HG03060 (cell line): ENCODE measurements at regions not wholly inside any gene's neighbourhood (a gene's known extent, or its start where the extent isn't known, plus 50 kb on each side); places are given as distances from the start of the nearest gene placed in this dataset.

Experiments
- ATAC-seq: cut with Tn5 transposase; IDR thresholded peaks from one replicate; pipeline ENCODE4 v1.9.1; 2021; ENCODE audit warnings: low read depth, moderate number of reproducible peaks; ENCODE audit not compliant: unreplicated experiment

DNA sequence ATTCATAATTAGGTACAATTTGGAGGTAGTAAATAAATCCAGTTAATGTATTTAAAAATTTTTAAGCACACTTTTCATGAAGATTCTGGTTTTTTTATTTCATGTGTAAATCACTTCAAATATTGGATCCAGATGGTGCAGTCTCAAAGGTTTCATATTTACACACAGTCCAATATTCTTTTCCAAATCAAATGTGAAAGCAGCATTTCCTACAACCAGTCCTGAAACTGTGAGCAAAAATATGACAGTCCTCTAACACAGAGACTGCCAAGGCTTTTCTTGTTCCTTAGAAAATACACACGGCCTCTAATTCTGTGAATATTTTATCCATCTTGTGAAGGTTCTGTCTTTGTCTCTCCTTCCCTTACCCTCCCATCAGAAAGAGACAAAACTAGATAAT, 645.9 kb downstream of the ARL4A start:
- ATAC-seq, result no peak

GRCh38 chr7:13336227-13336626, 648.8 kb downstream of the ARL4A start:
- no peak for ATAC-seq

DNA sequence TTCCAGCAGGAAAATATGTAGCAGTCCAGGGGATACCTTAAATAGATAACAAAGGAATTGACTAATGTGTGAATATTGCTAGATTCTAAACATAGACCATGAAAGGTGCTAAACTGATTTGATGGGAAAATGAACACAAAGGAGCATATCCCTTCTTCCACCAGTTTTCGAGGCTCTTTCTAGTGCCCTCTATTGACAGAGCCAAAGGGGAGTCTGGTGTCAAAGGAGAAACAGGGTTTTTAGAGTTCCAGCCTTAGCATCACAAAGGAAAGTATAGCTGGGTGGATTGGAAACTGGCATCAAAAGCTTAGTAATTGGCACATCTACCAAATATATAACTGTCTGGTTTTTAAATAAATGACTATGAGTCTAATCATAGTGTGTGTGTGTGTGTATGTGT, 636.8 kb downstream of the ETV1 start:
- ATAC-seq, result no peak

DNA sequence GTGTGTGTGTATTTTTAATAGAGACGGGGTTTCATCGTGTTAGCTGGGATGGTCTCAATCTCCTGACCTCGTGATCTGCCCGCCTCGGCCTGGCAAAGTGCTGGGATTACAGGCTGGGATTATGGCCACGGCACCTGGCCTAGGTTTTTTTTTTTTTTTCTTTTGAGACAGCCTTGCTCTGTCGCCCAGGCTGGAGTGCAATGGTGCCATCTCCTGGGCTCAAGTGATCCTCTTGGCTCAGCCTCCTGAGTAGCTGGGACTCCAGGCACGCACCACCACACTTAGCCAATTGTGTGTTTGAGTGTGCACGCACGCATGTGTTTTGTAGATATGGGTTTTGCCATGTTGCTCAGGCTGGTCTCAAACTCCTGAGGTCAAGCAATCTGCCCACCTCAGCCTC, 629.8 kb downstream of the ETV1 start:
- no peak for ATAC-seq

GRCh38 chr7:13386741-13387140, 602.7 kb downstream of the ETV1 start:
- no peak for ATAC-seq

- ATAC-seq, result no peak
Observed at GRCh38 chr7:13407911-13408310, 581.6 kb downstream of the ETV1 start.

DNA sequence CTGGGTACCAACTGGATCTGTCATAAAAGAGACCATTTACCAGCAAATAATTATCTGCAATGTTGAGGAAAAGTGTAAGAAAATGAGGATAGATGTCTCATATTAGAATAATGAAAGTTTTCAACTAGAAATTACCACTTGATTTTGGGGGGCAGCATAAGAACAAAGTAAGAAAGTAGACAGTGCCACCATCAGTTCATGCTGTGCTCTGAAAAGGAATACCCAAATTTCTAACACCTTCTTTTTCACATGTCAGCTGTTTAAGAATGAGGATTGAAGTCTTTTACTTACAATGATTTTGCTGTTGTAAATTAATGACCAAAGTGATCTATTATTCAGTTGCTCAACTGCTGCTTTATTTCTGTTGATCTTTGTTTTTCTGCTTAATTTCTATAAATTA, 578.3 kb downstream of the ETV1 start:
- no peak for ATAC-seq

GRCh38 chr7:13411636-13412035, 577.8 kb downstream of the ETV1 start:
- no peak for ATAC-seq

- ATAC-seq, result no peak
Observed at GRCh38 chr7:13414181-13414580, 575.3 kb downstream of the ETV1 start.

DNA sequence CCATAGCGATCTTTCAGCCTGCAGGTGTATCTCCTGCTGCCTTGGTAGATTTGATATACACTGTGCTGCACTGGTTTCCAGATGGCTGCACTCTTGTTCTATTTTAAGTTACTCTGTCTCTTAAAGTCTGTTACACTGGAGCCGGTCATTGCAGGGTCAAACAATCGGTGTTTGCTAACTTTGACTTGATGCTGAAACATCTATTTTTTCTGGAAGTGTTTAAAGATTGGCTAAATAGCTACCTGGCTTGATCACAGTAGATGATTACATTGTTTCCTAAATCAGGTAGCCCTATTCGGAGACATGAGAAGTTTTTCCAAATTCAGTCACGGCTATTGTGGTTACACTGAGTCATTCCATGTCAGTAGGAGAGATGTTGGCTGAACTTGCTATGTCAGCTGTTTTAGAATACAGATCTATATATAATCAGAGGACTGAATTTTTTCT, 574.8 kb downstream of the ETV1 start:
- ATAC-seq, result no peak

- ATAC-seq, result no peak
Observed at GRCh38 chr7:13416071-13416470, 573.4 kb downstream of the ETV1 start.

DNA sequence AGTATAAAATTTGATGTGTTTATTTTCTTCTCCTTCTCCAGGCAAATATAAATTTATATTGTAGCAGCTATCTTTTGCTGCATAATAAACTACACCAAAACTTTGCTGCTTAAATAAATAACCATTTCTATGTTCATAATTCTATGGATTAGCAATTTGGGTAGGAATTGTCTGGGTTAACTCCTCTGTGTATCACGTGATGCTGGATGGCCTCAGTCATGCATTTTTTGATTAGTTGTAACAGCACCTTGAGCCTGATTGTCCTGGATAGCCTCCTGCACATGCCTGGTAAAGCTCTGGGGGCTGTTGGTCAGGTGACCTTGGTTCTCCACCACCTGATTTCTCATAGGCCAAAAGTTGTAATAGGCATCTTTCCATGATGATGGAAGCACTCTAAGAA, 572.9 kb downstream of the ETV1 start:
- ATAC-seq, result no peak

- ATAC-seq, result no peak
Observed at GRCh38 chr7:13420726-13421125, 568.7 kb downstream of the ETV1 start.

DNA sequence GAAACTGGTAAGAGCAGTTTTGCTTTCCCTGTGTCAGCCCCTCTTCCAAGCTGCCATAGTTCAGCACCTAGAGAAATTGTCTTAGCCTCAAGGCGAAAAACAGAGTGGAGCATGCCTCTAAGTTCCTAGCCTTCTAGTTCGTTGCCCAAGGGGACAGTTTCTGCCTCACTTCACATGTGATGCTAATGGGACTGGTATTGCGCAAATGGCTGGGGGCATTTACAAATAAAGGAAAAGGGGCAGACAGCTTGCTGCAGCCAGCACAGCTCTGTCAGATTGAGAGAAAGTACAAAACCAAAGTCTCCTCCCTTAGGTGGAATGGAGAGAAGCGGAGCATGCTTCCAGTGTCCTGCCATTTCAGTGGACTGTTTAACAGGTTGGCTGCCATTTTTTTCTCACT, 567.7 kb downstream of the ETV1 start:
- no peak for ATAC-seq

- no peak for ATAC-seq
Observed at GRCh38 chr7:13433946-13434345, 555.5 kb downstream of the ETV1 start.

DNA sequence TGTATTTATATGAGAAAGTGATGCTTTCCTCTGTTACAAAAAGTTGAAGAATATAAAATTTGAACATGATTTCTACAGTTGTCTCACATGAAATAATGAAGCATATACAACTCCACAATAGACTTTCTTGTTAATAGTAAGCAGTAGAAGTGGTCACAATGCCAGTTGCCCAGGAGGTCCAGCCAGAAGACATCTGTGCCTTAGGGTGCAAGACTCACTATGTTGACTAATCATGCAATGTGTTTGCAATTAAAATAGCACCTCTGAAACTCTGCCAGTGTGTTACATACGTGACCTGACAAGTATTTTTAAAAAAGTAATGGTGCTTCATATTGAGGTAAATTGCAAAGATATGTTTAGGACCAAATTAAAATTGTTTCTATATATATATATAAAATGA, 547.2 kb downstream of the ETV1 start:
- ATAC-seq, result no peak

DNA sequence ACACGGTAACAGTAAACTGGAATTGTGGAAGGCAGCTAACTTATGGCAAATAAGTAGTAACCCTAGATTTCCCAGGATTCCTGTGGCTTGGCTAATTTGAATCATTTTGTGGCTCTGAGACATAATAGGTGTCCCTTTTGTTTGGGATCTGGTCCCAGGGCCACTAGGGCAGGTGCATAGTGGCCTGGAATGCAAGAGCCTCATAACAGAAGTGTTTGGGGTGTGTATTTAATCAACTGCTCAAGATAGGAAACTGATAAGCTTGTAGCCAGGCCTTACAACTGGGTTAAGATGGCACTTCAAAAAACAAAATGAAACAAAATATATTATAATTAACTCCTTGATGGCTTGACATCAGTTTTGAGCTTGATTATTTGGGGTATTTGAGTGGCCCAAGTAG, 541.8 kb downstream of the ETV1 start:
- no peak for ATAC-seq

- no peak for ATAC-seq
Observed at GRCh38 chr7:13448243-13448642, 541.2 kb downstream of the ETV1 start.

- ATAC-seq, result no peak
Observed at GRCh38 chr7:13449460-13449859, 540.0 kb downstream of the ETV1 start.

GRCh38 chr7:13454916-13455592, 534.4 kb downstream of the ETV1 start:
- ATAC-seq, result no peak

DNA sequence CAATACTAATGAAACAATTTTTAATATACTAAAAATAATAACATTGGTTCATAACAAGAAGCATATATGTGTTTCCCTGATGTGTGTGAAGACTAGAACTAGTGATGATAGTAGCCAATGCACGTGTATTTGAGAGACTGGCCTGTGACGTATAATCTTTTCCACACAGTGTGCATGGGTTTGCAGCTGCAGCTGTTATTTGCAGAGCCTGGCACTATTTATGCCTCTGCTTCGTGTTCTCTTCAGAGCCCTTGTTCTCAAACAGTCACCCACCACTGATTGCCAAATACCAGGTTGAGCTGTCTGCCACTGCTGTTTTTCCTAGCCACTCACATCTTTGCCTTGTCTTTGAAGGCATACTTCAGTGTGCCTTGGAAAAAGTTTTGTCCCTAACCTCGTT, 531.7 kb downstream of the ETV1 start:
- no peak for ATAC-seq

GRCh38 chr7:13466874-13467547, 522.5 kb downstream of the ETV1 start:
- no peak for ATAC-seq
